ENCODE measurements at regions not wholly inside any gene's neighbourhood (a gene's known extent, or its start where the extent isn't known, plus 50 kb on each side); places are given as distances from the start of the nearest gene placed in this dataset.

DNA sequence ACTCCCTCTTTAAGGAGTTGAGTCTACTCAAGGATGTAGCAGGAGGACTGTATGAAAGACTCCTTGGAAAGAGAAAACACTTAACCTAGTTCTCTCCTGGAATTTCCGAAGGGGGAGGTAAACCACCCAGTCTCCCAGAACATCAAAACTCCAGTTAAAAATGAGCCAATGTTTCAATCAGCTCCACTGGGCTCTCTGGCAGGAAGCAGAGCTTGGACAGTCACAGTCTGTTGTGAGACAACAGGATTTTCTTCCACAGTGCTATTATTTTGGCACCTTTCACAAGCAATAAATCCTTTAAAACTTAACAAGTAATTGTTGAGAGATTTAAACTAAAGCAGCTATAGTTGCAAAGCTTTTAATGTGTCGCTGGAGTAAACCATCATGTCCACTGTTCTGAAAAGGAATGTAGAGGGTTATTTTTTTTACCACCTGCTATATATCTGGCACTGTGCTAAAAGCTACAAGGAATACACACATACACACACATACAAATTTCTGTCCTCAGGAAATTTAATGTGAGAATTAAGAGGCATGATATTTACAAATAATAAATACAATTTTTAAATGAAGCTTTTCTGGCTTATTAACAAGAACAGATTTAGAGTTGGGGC lies 229.2 kb upstream of the INTU start:
- ChIA-PET SMC1A (ENCODE audit: uncharacterized antibody, unreplicated experiment) (no interaction called here), CTCF (interaction anchor here (0.6 to 1.4 kb wide), 3 partner anchors 14 to 90 kb away, joined by 3 to 6 read pairs (median 4); no protein-coding TSS in a partner anchor), POLR2A (no interaction called here), RAD21 (ENCODE audit: unreplicated experiment) (no interaction called here)
- no peak for FAIRE-seq
- no peak overlapping the region for H3K9ac ChIP-seq (ENCODE audit: control insufficient read depth, insufficient read depth, low read length)
- H3K79me2 ChIP-seq (ENCODE audit: control insufficient read depth, insufficient read depth, low read length) = no peaks in the 10 kb centered on the region
- no peak overlapping the region for H3K27ac ChIP-seq (ENCODE audit: control insufficient read depth, insufficient read depth)
- WGBS (ENCODE audit: insufficient coverage, insufficient replicate concordance, low lambda C conversion rate, missing lambda C conversion rate) = 7% methylated on average over 2 of the region's 2 CpGs
- in situ Hi-C loops (cut with MboI) (no loop called here), intact Hi-C loops (cut with micrococcal nuclease; ENCODE audit: unreplicated experiment) (loop anchor here (5.0 kb wide), 2 partner anchors 776 to 1181 kb away; no protein-coding TSS in a partner anchor)
- no peak overlapping the region for H2AFZ ChIP-seq (ENCODE audit: control insufficient read depth, low read depth, low read length)
- no peaks in the 10 kb centered on the region for H3K27me3 ChIP-seq (replicated peaks in 1 of 2; ENCODE audit: control insufficient read depth in 2 of 2, insufficient read depth in 2 of 2, low read length in 1 of 2)
- H4K20me1 ChIP-seq (ENCODE audit: control insufficient read depth, insufficient read depth) = no peaks in the 10 kb centered on the region
- no peaks in the 10 kb centered on the region for H3K36me3 ChIP-seq (ENCODE audit: control insufficient read depth in 2 of 2, insufficient read depth in 2 of 2, low read length in 1 of 2)
- ATAC-seq = no peak
- no peak for DNase-seq (ENCODE audit: low read depth, low spot score)
- no peaks in the 10 kb centered on the region for H3K9me3 ChIP-seq (replicated peaks; ENCODE audit: control insufficient read depth, insufficient read depth, low read length)
- no TSS peak for BruUV-seq (replicated peaks)
- no peak overlapping the region for H3K4me3 ChIP-seq
- H3K4me2 ChIP-seq (ENCODE audit: control insufficient read depth, insufficient read depth) = no peak overlapping the region
- no peaks in the 10 kb centered on the region for H3K4me1 ChIP-seq (ENCODE audit: control insufficient read depth, insufficient read depth, low read length)
- TF ChIP-seq RUNX3 (IDR thresholded peaks at IDR 0.05; ENCODE audit: low read length) (no peak), ZBTB40 (IDR thresholded peaks at IDR 0.05; ENCODE audit: borderline replicate concordance) (no peak), RCOR1 (conservative IDR thresholded peaks at IDR 0.05; ENCODE audit: low read depth, low read length) (no peak), ZNF207 (IDR thresholded peaks at IDR 0.05; ENCODE audit: borderline replicate concordance) (no peak), PAX8 (IDR thresholded peaks at IDR 0.05) (no peak), RAD21 (IDR thresholded peaks at IDR 0.05; ENCODE audit: insufficient read depth, low read depth, low read length) (no peak), KAT2A (conservative IDR thresholded peaks at IDR 0.05; ENCODE audit: control insufficient read depth, low read depth, low read length) (no peak), MLLT1 (IDR thresholded peaks at IDR 0.05) (no peak), POU2F2 (IDR thresholded peaks at IDR 0.05; ENCODE audit: borderline replicate concordance, low read depth, low read length) (no peak), ZNF274 (IDR thresholded peaks at IDR 0.05; ENCODE audit: insufficient read depth, insufficient read length) (no peak), YY1 (IDR thresholded peaks at IDR 0.05; ENCODE audit: low read depth, low read length) (no peak)
- TF ChIP-seq, protein P1, sequence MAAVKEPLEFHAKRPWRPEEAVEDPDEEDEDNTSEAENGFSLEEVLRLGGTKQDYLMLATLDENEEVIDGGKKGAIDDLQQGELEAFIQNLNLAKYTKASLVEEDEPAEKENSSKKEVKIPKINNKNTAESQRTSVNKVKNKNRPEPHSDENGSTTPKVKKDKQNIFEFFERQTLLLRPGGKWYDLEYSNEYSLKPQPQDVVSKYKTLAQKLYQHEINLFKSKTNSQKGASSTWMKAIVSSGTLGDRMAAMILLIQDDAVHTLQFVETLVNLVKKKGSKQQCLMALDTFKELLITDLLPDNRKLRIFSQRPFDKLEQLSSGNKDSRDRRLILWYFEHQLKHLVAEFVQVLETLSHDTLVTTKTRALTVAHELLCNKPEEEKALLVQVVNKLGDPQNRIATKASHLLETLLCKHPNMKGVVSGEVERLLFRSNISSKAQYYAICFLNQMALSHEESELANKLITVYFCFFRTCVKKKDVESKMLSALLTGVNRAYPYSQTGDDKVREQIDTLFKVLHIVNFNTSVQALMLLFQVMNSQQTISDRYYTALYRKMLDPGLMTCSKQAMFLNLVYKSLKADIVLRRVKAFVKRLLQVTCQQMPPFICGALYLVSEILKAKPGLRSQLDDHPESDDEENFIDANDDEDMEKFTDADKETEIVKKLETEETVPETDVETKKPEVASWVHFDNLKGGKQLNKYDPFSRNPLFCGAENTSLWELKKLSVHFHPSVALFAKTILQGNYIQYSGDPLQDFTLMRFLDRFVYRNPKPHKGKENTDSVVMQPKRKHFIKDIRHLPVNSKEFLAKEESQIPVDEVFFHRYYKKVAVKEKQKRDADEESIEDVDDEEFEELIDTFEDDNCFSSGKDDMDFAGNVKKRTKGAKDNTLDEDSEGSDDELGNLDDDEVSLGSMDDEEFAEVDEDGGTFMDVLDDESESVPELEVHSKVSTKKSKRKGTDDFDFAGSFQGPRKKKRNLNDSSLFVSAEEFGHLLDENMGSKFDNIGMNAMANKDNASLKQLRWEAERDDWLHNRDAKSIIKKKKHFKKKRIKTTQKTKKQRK (IDR thresholded peaks at IDR 0.05; ENCODE audit: low read depth, low read length) = no peak
- TF ChIP-seq, protein P2, sequence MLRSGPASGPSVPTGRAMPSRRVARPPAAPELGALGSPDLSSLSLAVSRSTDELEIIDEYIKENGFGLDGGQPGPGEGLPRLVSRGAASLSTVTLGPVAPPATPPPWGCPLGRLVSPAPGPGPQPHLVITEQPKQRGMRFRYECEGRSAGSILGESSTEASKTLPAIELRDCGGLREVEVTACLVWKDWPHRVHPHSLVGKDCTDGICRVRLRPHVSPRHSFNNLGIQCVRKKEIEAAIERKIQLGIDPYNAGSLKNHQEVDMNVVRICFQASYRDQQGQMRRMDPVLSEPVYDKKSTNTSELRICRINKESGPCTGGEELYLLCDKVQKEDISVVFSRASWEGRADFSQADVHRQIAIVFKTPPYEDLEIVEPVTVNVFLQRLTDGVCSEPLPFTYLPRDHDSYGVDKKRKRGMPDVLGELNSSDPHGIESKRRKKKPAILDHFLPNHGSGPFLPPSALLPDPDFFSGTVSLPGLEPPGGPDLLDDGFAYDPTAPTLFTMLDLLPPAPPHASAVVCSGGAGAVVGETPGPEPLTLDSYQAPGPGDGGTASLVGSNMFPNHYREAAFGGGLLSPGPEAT (IDR thresholded peaks at IDR 0.05; ENCODE audit: low read depth) = no peak
